ENCODE measurements at regions not wholly inside any gene's neighbourhood (a gene's known extent, or its start where the extent isn't known, plus 50 kb on each side); places are given as distances from the start of the nearest gene placed in this dataset.

DNA sequence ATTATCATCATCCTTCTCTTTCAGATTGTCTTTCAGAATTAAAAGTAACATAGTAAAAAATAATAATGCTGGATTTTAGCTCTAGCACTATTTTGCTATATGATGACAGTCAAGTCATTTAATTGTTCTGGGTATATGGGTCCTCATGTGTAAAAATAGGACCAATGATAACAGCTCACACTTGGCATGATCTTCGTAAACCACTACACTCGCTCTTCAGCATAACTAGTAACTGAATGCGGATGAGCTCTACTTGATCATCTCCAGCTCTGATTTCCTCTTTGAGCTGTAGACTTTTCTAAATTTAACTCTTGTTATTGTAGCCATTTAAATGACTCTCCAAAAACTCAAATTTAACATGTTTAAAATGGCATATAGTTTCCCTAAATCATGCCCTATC is 831.8 kb upstream of the HS3ST1 start:
- intact Hi-C loops (cut with micrococcal nuclease), result no loop called here
- 100% methylated on average over 3 of the region's 3 CpGs for WGBS (ENCODE audit: insufficient coverage)
- POLR2A ChIA-PET, result no interaction called here
- Mint-ChIP-seq H3K4me3 (no peak overlapping the region), H3K27me3 (no peaks in the 10 kb centered on the region), H3K4me1 (no peaks in the 10 kb centered on the region), H3K9me3 (ENCODE audit: insufficient read depth) (peaks cover 3% of the 10 kb centered on the region), H3K27ac (no peak overlapping the region)
- CTCF ChIA-PET, result no interaction called here
- no peak overlapping the region for H2AFZ ChIP-seq (ENCODE audit: insufficient read depth, low read depth, low read length, poor library complexity, severe bottlenecking)
- H3K9ac ChIP-seq (ENCODE audit: low read length), result no peak overlapping the region
- H3K4me2 ChIP-seq (replicated peaks; ENCODE audit: low read depth, low read length, poor library complexity, severe bottlenecking), result no peak overlapping the region
- H3K4me1 ChIP-seq (ENCODE audit: control insufficient read depth in 2 of 2, insufficient read depth in 2 of 2, low read length in 2 of 2), result no peaks in the 10 kb centered on the region
- H3K9me3 ChIP-seq (ENCODE audit: control extremely low read depth in 1 of 3, control insufficient read depth in 2 of 3, insufficient read depth in 1 of 3, low read length in 2 of 3), result no peaks in the 10 kb centered on the region
- H3K36me3 ChIP-seq (replicated peaks in 1 of 2; ENCODE audit: control extremely low read depth in 1 of 2, control insufficient read depth in 1 of 2, extremely low read depth in 1 of 2, insufficient read depth in 2 of 2, low read length in 1 of 2), result no peaks in the 10 kb centered on the region
- no peak overlapping the region for H3K4me3 ChIP-seq (ENCODE audit: control extremely low read depth in 1 of 5, extremely low read depth in 1 of 5, insufficient read depth in 1 of 5, low read depth in 2 of 5, low read length in 4 of 5)
- DNase-seq, result no peak
- no peak for ATAC-seq (ENCODE audit: low read depth)
- no peak overlapping the region for H3K27ac ChIP-seq (ENCODE audit: low read length in 2 of 2)
- TF ChIP-seq CTCF (IDR thresholded peaks at IDR 0.05) (no peak), EZH2 (IDR thresholded peaks at IDR 0.05; ENCODE audit: borderline replicate concordance, insufficient read depth, low read depth, low read length, poor library complexity, severe bottlenecking) (no peak)
- H3K27me3 ChIP-seq (replicated peaks in 1 of 4; ENCODE audit: control extremely low read depth in 1 of 4, control insufficient read depth in 3 of 4, insufficient read depth in 4 of 4, low read length in 3 of 4), result no peaks in the 10 kb centered on the region
- no peaks in the 10 kb centered on the region for H3K79me2 ChIP-seq (ENCODE audit: control insufficient read depth, insufficient read depth, low read length)
- no peaks in the 10 kb centered on the region for H4K20me1 ChIP-seq (ENCODE audit: control insufficient read depth, insufficient read depth, low read length, poor library complexity, severe bottlenecking)

DNA sequence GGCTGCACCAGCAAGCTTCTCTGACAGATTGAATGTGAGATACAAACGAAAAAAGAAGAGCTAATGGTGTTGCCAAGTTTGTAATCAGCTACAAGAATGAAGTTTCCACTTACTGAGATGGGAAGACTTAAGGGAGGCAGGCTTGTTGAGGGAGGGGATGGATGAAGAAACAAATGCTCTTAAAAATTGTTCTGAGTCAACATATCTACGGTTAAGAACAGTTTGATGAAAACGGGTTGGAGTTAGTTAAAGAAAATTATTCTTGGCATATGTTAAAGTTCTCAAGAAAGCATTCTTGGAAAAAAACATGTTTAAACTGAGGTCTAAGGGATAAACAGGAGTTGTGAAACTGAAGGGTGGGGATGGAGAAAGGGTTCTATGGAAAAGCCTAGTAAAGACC is 816.3 kb upstream of the HS3ST1 start:
- Histone ChIP-seq H3K4me2 (replicated peaks; ENCODE audit: low read depth, low read length, poor library complexity, severe bottlenecking) (no peak overlapping the region), H3K79me2 (ENCODE audit: control insufficient read depth, insufficient read depth, low read length) (no peaks in the 10 kb centered on the region), H3K4me1 (ENCODE audit: control insufficient read depth in 2 of 2, insufficient read depth in 2 of 2, low read length in 2 of 2) (no peaks in the 10 kb centered on the region), H3K9ac (ENCODE audit: low read length) (no peak overlapping the region), H3K4me3 (ENCODE audit: control extremely low read depth in 1 of 5, extremely low read depth in 1 of 5, insufficient read depth in 1 of 5, low read depth in 2 of 5, low read length in 4 of 5) (no peak overlapping the region), H2AFZ (ENCODE audit: insufficient read depth, low read depth, low read length, poor library complexity, severe bottlenecking) (no peak overlapping the region), H4K20me1 (ENCODE audit: control insufficient read depth, insufficient read depth, low read length, poor library complexity, severe bottlenecking) (no peaks in the 10 kb centered on the region), H3K27me3 (replicated peaks in 1 of 4; ENCODE audit: control extremely low read depth in 1 of 4, control insufficient read depth in 3 of 4, insufficient read depth in 4 of 4, low read length in 3 of 4) (no peaks in the 10 kb centered on the region), H3K9me3 (ENCODE audit: control extremely low read depth in 1 of 3, control insufficient read depth in 2 of 3, insufficient read depth in 1 of 3, low read length in 2 of 3) (no peaks in the 10 kb centered on the region), H3K36me3 (replicated peaks in 1 of 2; ENCODE audit: control extremely low read depth in 1 of 2, control insufficient read depth in 1 of 2, extremely low read depth in 1 of 2, insufficient read depth in 2 of 2, low read length in 1 of 2) (no peaks in the 10 kb centered on the region), H3K27ac (ENCODE audit: low read length in 2 of 2) (no peak overlapping the region)
- DNase-seq (no peak), ATAC-seq (ENCODE audit: low read depth) (no peak)
- no peak overlapping the region for H3K27ac Mint-ChIP-seq
- no peaks in the 10 kb centered on the region for H3K4me1 Mint-ChIP-seq
- H3K4me3 Mint-ChIP-seq, result no peak overlapping the region
- ChIA-PET CTCF (interaction anchor here (0.7 kb wide), 1 partner anchor 11 kb away, joined by 3 read pairs; no protein-coding TSS in a partner anchor), POLR2A (no interaction called here)
- TF ChIP-seq EZH2 (IDR thresholded peaks at IDR 0.05; ENCODE audit: borderline replicate concordance, insufficient read depth, low read depth, low read length, poor library complexity, severe bottlenecking) (no peak), CTCF (IDR thresholded peaks at IDR 0.05) (no peak)
- no peaks in the 10 kb centered on the region for H3K9me3 Mint-ChIP-seq (ENCODE audit: insufficient read depth)
- intact Hi-C loops (cut with micrococcal nuclease), result no loop called here
- WGBS (ENCODE audit: insufficient coverage), result 60% methylated on average over 3 of the region's 3 CpGs
- no peaks in the 10 kb centered on the region for H3K27me3 Mint-ChIP-seq

Data from B cell (primary cell).